CD1c-positive myeloid dendritic cell (primary cell): ENCODE measurements at regions not wholly inside any gene's neighbourhood (a gene's known extent, or its start where the extent isn't known, plus 50 kb on each side); places are given as distances from the start of the nearest gene placed in this dataset.
A peak's percentile ranks its signal among the peaks of the same experiment; 100 is the strongest.
"Not testable (repeated sequence)": the region's sequence is repeated elsewhere in the genome, so short reads cannot be mapped to it uniquely, and the experiment has no call there.

Experiments
- DNase-seq: peaks from one replicate; pipeline ENCODE4 v3.0.0-alpha.2; 2016; ENCODE audit errors: extremely low spot score

DNA sequence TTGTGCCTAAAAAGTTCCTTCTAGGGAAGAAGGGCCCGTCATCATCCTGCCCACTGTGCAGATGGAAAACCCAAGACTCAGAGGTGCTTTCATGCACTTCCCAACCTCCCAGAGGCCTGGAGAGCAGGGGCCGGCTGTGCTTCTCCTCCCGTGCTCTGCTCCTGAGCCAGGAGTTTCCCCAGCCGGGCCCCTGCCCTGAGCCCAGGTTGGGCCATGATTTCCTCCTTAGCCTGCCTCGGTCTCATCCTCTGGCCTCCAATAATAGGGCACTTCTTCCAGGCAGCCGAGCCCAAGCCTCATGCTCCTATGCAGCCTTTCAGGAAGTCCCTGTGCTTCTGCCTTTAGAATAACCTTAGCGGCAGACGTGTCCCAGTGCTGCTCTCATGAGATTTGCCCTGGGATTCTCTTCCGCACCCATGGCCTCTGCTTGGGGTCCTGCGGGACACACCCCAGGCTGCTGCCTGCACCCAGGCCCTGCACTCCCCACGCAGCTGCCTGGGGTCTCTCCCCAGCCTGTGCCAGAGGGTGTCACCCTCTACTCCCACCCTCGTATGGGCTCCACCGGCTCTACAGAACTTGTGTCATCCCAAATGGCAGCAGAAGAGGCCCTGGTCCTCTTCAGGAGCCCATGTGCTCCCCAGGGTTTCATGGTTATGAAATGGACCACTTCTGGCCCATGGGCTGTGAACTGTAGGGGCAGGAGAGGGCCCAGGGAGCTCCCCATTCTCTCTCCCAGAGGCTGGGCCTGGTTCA is 359.3 kb downstream of the ADGRD1 start:
- no peak for DNase-seq

DNA sequence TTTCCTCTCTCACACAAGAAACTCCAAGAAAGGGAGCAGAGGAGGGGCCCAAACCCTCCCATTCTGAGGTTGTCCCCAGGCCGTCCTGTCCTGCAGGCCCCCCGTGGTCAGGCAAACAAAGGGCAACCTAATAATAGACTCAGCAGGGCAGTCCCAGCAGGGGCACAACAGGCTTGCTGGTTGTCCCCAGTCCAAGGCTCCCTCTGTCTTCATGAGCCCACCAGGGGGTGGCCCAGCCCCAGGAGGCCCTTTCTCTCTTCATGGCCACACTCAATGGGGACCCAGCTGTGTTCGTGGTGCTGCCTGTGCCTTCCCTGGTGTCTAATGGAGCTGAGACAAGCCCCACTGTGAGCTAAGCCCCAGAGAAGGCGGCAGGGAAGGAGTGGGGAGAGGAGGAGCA is 359.9 kb downstream of the ADGRD1 start:
- DNase-seq, result no peak

DNA sequence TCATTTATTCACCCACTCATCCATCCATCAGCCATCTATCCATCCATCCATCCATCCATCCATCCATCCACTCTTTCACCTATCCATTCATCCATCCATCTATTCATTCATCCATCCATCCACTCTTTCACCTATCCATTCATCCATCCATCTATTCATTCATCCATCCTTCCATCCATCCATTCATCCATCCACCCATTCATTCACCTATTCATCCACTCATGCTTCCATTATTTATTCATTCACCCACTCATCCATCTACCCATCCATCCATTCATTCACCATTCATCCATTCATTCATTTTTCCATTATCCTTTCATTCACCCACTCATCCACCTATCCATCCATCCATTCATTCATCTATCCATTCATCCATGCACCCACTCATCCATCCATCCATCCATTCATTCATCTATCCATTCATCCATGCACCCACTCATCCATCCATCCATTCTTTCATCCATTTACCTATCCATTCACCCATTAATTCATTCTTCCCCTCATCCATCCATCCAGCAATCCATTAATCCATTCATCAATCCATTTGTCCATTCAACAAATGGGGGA is 360.9 kb downstream of the ADGRD1 start:
- DNase-seq, result no peak

DNA sequence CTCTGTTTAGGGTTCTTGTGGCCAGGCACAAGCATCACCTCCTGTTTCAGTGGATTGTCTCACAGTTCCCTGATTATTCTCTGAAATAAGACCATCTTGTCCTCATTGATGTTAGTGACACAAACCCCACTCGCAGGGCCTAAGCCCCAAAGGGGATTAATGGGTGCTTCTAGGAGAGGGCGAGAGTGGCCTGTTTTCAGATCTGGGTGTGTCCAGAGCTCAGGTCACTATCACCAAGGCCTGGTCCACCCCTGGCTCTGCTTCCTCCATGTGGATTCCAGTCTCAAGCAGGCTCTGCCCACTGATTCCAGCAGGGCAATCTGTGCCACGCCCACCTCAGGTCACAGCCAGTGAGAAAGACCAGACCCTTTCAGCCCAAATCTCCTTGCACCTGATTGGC is 361.9 kb downstream of the ADGRD1 start:
- no peak for DNase-seq

DNA sequence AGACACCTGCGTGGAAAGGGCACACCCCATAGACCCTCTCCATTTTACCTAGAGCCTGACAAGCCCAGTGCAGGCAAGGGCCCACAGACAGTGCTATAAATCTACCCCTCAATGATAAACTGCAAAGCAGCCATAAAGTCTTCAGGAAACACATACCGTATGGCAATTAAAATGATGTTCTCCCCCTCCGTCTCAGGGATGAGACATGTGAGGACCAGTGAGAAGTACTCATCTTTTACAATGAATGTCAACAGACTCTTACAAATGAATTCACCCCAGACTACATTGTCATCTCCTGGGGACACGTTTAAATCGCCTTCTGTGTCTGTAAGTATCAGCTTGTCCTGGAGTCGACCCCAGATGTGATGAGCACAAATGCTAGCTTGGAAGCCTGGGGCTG is 362.7 kb downstream of the ADGRD1 start:
- no peak for DNase-seq

DNA sequence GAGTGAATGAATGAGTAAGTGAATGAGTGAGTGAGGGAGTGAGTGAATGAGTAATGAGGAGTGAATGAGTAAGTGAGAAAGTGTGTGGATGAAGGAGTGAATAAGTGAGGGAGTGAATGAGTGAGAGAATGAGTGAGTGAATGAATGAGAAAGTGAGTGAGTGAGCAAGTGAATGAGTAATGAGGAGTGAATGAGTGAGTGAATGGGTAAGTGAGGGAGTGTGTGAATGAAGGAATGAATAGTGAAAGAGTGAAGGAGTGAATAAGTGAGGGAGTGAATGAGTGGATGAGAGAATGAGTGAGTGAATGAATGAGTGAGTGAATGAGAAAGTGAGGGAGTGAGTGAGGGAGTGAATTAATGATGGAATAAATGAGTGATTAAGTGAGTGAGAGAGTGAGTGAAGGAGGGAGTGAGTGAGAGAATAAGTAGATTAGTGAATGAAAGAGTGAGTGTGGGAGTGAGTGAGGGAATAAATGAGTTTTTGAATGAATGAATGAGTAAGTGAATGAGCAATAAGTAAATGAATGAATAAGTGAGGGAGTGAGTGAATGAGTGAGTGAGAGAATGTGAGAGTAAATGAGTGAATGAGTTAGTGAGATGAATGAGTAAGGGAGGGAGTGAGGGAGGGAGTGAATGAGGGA is 364.5 kb downstream of the ADGRD1 start:
- no peak for DNase-seq

DNA sequence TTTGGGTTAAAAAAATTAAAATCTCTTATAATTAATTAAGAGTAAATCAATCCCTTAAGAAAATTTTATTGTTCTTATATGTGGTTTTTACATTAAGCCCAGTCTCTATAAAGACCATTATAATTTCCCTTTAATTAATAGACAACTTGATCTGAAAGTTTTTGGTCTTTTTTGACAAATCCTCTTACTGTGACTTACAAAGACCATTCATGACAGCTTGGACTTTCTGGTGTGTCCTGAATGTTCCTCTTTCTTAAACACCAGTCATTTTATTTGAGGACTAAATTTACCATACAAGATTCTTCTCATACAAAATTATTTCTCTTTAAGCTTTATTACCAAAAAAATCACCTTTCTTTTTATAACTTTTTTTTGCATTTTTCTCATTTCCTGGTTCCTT is 368.3 kb downstream of the ADGRD1 start:
- no peak for DNase-seq

DNA sequence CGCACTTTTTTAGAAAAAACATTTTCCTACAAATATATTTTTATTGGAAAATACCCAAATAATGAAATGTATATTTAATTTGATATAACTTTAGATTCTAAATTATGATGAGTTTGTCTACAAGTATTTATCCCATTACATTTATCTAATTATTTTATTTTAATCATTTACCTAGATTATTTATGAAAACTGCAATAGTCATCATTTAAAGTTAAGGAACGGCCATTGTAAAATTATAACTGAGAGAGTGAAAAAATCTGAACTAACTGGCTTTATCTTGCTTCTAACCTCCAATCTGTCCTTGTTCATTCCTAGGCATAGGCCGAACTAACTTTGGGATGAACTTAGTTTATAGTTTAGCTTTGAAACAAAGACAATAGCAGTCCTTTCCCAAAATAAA is 368.8 kb downstream of the ADGRD1 start:
- DNase-seq, result not testable (repeated sequence)

DNA sequence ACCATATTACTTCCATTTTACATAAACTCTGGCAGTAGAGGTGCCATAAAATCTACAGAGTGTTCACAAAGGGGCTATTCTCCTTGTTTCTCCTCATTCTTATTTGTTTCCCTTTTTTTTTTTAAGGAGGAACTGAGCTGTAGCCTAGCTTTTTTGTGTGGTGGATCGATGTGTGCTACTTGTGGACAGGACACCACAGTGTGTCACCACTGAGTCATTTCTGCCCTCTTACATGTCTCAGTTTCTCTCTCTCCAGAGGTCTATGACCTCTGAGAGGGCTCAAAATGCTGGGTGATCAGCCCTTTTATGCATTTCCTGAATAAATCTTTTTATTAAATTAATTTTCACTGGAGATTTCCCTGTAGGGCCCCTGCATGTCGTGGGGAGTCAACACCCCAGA is 370.2 kb downstream of the ADGRD1 start:
- peak; percentile 5 for DNase-seq

DNA sequence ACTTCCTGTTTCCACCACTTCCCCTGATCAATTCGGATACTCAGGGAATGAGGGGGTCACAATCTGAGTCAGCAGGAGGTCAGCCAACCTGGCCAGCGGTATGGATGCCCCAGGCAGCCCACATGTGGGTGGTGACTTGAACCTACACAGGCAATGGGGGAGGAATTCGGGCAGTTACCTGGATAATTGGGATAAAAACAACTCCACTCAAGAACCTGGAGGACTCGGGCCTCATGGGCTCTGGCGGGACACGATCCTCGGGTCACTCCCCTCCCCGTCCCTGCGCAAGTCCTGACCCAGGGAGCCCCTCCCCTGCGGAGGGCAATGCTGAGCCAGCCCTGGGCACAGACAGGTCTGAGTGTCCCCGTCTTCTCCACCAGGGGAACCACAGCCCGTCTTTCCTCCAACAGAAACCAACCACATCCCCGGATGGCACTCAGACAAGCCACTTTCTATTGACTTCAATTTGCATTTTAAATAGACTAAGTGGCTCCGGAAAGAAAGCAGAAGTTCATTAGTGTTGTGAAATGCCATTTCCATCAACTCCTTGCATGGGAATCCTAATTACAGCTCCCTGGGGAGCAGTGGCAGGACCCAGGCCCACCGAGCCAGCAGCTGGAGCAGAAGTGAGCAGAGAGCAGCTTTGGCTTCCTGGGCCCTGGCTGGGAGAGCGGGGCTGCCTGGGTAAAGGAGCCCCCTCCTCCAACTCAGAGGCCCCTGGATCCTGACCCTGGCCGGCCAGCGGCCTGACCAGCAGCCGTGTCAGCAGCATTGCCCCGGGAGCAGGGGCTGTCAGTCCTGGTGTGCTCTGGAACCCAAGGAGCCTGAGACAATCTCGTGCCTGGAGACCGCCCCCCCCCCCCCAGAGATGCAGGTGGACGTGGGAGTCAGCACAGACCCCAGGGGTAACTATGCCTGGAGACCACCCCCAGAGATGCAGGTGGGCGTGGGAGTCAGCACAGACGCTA is 374.1 kb downstream of the ADGRD1 start:
- no peak for DNase-seq

DNA sequence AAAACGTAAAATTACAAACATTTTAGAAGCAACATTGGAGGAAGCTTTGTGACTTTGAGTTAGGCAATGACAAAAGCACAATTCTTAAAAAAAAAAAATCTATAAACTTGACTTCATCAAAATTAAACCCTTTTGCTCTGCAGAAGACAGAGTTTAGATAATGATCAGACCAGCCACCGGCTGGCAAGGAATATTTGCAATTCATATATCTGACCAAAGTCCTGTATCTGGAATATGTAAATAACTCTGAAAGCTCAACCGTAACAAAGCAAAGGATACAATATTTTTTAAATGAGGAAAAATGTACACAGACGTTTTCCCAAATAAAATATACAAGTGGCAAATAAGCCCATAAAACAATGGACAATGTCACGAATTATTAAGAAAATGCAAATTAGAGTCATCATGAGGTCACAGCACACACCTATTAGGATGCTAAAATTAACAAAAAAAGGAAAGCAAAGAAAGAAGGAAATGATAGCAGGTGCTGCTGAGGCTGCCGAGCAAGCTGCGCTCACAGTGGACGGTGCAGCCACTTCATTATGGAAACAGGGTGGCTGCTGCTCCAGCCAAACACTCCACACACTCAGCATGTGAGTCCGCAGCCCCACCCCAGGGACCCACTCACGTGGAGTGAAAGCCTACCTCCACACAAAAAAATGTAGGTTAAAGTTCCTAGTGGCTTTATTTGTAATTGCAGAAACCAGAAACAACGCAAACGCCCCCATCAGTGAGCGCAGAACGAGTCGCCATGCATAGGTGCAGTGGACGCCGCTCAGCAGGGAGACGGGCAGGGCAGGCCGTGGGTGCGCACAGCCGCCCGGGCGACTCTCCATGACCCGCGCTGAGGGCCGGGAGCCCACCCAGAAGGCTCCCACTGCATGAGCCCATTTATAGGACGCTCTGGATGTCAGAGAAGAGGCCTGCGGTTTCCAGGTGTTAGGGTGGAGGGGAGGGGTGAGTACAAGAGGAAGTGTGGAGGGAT is 375.4 kb downstream of the ADGRD1 start:
- not testable (repeated sequence) for DNase-seq

DNA sequence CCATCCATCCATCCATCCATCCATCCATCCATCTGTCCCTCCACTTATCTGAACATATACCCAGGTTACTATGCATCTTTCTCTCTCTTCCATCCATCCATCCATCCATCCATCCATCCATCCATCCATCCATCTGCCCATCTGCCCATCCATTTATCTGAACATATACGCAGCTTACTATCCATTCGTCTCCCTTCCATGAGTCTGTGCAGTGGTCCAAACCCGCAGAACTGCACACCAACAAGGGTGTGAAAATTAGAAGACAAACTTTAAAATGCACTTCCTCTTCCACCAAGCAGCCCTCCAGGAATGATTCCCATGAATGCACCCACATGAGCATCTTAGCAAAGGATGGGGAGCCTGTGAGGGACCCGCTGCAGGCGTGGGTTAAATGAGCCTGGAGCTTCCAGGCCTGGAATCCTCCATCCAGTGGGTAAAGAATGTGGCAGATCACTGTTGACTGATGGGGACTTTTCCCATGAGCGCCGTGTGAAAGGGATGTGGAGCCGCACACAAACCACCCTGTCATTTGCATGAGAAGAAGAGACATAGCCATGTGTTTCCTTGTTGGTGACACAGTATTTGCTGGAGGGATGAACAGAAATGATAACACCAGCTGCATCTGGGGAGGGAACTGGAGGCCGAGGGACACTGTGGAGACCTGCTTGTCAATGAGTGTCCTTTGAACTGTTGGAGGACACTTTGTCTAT is 376.6 kb downstream of the ADGRD1 start:
- no peak for DNase-seq

DNA sequence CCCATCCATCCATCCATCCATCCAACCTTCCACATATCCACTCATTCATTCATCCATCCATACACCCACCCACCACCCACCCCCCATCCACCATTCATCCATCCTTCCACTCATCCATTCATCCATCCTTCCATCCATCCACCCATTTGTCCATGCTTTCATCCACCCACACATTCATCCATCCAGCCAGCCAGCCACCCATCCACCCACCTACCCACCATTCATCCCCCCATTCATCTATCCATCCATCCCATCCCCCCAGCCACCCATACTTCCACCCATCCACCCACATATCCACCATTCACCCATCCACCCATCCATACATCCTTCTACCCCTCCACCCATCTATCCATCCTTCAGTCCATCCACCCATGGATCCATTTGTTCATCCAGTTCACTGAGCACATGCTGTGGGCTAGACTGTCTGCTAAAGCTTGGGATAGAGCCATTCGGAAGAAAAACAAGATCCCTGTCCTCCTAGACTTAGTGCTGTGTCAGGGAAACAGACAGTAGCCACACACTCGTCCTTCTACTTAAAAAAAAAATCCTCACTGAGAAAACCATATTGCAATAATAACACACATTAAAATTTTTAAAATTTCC is 377.5 kb downstream of the ADGRD1 start:
- no peak for DNase-seq

DNA sequence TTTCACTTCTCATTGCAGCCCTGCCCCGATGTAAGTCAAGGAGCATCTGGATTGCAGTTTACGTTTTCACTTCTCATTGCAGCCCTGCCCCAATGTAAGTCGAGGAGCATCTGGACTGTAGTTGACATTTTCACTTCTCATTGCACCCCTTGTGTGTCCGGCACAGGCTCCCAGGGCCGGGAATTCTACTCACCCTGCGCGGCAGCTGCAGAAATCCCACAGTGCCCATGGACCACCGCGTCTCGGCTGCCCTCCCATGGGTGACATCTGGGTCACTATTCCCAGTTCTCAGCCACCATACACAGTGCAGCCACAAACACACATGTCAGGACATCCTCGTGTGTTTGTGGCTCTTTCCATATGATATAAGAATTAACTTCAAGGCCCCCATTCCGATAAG is 378.5 kb downstream of the ADGRD1 start:
- DNase-seq, result no peak

DNA sequence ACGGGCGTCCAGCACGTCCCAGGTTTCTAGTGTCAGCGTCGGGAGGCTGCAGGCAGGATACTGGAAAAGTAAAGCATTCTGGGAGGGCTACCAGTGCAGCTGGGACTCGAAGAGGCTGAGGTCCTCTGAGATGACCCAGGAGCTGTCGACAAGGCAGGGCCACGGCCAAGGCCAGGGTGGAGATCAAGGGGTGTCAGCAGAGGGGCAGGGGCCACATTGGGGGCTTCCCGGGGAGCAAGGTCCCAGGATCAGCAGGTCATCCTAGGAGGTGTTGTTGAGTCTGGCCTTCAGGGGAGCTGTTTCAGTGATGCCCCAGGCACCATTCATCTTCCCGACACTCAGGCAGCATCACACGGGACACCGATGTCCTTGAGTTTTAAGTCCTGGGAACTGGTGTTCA is 377.8 kb upstream of the SFSWAP start:
- DNase-seq, result no peak

DNA sequence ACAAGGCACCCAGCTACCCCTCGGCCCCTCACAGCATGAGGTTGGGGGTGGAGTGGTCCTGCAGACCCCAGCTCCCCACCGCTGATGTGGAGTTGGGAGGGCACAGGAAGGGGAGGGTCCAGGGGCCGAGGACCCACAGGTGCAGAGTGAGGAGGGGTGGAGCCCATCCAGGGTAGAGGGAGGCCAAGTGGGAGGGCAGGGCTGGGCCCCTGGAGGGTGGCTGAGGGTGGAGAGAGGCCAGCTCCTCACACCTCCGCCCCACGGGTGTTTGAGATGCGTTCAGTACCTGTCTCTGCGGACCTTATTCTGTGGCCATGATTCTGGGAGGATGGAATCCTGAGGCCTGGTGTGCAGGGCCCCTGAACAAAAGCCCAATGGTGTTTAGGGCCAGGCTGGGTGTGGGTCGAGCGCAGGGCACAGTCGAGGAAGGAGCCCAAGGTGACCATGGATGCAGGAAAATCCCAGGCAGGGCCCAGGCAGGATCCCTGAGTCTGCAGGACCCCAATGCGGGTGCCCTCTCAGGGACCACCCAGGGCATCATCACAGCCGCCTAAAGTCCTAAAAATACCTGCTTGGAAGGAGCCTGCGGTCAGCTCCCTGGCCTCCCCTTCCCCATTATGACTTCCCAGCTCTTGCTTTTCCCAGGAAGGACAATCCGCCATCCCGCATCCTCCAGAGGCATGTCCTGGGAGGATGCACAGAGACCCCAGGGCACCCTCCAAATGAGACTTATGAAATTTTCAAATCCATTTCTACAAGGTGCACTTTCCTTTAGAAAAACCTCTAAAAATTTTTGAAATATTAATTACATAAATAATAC is 377.1 kb upstream of the SFSWAP start:
- no peak for DNase-seq

DNA sequence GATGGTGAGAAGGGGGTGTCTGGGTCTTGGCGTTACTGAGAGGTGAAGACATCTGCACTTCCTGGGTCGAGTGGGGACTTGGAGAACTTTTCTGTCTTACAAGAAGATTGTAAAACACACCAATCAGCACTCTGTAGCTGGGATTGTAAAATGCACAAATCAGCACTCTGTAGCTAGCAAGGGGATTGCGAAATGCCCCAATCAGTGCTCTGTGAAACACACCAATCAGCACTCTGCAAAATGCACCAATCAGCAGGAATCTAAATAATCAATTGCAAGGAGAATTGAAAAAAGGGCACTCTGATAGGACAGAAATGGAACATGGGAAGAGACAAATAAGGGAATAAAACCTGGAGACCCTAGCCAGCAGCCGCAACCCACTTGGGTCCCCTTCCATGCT is 376.1 kb upstream of the SFSWAP start:
- DNase-seq, result no peak

DNA sequence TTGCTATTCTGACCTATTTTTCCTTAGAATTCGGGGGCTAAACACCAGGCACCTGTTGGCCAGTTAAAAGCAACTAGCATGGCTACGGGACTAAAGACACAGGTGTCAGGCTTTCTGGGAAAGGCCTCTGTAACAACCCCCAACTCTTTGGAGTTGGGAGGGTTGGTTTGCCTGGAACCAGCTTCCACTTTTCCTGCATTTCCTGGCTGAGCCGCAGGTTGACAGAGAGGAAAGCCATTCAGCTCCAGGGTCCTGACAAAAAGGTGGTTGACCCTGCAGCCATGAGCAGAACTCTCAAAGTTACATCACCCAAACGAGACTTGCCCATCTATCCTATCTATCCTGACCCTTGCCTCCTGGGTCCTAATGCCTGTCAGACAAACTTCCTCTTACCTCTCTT is 375.4 kb upstream of the SFSWAP start:
- no peak for DNase-seq

DNA sequence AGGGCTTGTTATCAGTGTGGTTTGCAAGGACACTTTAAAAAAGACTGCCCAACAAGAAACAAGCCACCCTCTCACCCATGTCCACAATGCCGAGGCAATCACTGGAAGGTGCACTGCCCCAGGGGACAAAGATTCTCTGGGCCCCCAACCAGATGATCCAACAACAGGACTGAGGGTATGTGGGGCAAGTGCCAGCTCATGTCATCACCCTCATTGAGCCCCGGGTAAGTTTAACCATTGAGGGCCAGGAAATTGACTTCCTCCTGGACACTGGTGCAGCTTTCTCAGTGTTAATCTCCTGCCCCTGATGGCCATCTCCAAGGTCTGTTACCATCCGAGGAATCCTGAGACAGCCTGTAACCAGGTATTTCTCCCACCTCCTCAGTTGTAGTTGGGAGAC is 373.0 kb upstream of the SFSWAP start:
- not testable (repeated sequence) for DNase-seq
